ELR (cell line): ENCODE measurements at regions not wholly inside any gene's neighbourhood (a gene's known extent, or its start where the extent isn't known, plus 50 kb on each side); places are given as distances from the start of the nearest gene placed in this dataset.

Experiments
- DNase-seq: peaks from one replicate; pipeline ENCODE4 v3.0.0-alpha.2; 2015; ENCODE audit warnings: low read depth

DNA sequence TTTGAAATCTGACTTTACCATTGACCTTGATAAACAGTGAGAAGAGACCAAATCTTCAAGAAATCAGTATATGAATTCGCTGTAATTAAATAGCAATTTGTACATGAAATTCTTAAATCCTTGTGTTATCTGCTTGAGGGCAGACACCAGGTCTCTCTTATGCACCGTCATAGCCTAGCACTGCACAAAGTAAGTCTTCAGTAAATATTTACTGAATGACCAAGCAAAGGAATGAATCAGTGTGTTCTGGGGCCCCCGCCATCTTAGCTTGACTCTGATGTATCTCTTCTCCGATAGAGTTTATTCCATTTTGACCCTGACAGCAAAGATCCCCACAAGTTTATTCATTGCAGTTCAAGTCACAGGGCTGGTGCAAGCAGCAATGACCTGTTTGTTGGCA lies 328.0 kb downstream of the TMEM114 start:
- no peak for DNase-seq

DNA sequence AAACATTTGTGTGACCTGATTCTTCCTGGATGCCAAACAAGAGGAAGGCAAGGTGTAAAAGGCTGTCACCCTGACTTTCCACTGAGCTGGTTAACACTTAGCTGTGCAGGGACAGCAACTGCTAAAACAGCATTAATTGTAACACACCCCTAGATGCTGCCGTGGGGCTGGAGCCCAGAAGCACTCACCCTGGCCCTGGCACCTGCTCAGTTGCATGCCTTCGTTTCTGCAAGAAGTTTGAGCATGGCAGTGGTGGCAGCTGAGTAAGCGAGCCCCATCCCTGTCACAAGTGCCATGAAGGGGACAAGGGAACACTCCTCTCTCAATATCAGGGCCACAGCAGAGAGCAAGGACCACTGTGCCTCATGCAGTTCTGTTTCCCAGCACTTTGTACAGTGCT lies 330.2 kb downstream of the TMEM114 start:
- DNase-seq, result no peak

DNA sequence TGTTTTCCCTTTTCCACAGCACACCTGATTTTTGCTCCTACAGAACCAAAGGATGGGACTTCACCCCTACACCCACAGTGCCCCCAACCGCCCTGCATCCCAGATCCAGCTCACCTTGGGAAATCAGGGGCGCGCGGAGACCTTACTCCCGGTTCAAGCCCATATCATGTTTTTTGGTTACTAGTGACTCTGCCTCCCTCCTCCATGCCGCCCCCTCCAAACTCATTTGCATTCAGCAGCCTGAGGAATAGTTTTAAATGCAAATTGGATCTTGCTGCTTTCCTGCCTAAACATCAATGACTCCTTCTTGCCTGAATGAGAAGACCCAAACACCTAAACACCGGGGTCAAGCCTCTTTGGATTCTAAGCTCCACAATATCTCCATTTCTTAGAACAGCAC lies 331.8 kb downstream of the TMEM114 start:
- no peak for DNase-seq

DNA sequence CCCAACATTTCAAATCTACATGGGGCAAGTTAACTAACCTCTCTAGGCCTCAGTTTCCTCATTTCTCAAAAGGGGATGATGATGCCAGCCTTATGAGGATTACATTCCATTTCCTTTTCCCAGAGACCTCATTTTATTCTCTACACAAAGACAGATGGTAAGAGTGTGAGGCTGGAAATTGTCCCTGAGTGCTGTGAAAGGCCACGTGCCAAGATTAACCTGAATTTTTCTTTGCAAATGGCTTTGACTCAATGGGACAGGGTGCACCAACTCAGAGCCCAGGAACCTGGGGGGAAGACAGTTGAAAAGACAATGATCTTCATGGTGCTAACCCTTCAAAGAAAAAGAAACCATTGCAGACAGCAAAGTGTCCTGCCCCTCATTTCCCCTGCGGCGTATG lies 332.8 kb downstream of the TMEM114 start:
- no peak for DNase-seq

DNA sequence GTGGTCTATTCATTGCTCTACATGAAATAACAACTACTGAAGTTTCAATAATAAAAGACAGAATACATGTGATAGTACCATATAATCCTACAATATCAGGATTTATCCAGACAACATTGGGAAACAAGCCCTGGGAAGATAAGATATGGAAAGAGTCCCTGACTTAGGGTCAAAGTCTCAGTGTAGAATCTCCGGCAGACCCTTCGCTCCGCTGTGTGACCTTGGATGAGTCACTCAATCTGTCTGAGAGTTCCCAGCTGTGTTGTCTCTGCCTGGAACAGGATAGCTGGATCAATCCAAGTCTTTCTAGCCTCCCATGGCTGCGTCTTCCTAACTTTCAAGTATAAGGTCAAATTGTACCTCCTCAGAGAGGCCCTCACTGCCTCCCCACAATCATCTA lies 335.9 kb downstream of the TMEM114 start:
- DNase-seq, result no peak

DNA sequence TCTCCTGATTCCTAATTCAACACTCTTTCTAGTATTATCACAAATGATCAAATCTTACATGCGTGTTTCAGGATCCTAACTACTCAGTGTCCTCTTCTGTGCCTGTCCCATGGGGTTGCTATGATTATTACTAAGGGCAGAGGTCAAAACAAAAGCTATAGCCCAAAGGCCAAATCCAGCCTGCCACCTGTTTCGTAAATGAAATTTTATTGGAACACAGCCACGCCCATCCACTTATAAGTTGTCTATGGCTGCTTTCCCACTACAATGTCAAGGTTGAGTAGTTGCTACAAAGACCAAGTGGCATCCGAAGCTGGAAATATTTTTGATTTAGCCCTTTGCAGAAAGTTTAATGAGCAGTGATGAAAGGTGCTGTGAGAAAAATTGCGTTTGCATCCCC lies 336.6 kb downstream of the TMEM114 start:
- DNase-seq, result no peak

DNA sequence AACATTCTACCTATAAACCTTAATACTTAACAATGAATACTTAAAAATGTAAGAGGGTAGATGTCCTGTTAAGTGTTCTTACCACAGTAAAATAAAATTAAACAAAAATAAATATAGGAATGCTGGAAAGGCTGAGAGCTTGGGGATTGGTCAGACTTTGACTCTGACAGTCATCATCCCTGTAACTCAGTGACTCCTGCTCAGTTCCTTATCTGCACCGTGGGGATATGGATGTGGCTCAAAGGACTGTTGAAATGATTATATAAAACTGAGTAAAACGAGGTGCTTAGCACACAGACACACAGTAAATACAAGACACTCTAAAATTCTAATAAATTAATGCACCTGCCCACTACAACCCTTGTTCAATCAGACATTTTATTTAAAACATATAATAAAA lies 338.6 kb downstream of the TMEM114 start:
- no peak for DNase-seq

DNA sequence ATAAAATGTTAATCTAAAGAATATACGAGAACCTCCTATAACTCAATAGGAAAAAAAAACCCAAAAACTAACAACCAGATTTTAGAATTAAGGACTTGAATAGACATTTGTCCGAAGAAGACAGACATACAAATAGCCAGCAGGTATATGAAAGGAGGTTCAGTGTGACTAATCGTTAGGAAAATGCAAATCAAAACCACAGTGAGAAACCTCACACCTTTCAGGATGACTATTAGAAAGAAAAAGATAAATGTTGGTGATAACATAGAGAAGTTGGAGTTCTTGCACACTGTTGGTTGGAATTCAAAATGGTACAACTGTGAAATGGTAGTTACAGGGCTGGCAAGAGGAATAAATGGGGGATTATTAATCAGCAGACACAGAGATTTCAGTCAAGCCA lies 339.0 kb downstream of the TMEM114 start:
- DNase-seq, result no peak

DNA sequence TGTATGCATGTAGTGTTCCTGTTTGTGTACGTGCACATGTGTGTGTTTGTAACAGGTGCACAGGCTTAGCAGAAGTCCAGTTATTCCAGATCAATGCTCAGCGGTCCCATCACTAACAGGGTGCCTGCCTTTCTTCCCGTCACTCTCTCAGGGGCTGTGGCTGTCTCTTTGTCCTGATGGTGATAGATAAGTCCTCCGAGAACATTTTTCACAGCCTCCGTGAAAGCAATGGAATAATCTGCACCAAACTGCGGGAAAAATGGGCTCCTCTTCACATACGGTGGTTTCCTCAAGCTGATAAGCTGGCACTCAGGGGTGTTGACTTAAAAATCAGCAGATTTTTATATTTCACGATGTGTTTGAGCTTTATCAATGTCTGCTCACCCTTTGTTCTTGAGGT lies 342.3 kb downstream of the TMEM114 start:
- no peak for DNase-seq

DNA sequence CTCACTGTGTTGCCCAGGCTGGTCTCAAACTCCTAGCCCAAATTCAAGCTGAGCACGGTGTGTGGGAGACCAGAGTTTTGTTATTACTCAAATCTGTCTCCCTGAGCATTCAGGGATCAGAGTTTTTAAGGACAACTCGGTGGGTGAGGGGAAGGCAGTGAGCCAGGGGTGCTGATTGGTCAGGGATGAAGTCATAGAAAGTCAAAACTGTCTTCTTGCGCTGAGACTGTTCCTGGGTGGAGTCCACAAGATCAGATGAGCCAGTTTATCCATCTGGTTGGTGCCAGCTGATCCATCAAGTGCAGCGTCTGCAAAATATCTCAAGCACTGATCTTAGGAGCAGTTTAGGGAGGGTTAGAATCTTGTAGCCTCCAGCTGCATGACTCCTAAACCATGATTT lies 346.3 kb downstream of the TMEM114 start:
- DNase-seq, result no peak

DNA sequence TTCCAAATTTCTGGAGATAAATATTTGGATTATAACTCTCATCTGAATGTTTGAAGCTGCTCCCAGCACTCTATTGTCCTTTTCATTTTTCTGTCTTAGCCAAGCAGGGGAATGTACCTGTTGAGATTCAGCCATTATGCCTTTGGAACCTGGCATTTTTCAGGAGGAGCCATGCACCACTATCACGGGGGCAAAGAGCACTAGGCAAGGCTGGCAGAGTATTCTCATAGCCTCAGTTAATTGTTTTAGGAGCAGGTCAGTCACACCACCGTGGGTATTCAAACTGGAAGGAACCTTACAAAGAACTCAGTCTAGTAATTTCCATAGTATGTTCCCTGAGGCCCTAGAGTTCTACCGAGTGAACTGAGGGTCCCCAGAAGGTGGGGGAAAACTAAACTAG lies 348.9 kb downstream of the TMEM114 start:
- no peak for DNase-seq

DNA sequence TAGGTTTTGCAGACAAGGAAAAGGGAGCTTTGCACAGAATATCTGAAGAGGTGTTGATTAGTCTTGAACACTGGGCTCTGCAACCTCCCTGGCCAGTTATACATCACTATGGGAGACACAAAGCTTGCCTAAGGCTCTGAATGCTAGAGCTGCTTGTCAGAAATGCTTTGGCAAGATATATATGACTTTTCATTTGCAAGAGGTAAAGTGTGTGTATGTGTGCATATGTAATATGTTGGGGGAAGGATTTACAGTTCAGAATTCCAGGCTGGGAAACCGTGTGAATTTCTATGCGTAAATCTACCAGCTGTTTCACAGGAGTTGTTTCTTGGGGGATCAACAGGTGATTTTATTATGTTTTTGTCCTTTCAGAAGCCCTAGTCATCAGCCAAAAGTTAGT lies 350.9 kb downstream of the TMEM114 start:
- no peak for DNase-seq

DNA sequence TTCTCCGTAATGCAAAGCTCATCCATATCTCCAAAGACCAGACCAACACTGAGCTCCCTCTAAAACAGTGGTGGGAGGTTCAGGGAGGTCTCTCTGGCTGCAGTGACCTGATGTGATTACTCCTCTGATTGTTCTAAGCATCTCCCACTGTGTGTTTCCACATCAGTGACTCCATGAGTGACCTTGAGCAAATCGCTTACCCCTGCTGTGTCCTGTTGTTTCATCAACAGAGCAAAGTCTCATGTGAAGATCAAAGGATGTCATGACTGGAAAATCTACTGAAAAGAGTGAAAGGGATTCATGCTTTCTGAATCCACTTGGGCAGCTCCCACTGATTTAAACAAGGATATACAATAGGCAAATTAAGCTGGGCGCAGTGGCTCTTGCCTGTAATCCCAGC lies 352.9 kb downstream of the TMEM114 start:
- DNase-seq, result no peak

DNA sequence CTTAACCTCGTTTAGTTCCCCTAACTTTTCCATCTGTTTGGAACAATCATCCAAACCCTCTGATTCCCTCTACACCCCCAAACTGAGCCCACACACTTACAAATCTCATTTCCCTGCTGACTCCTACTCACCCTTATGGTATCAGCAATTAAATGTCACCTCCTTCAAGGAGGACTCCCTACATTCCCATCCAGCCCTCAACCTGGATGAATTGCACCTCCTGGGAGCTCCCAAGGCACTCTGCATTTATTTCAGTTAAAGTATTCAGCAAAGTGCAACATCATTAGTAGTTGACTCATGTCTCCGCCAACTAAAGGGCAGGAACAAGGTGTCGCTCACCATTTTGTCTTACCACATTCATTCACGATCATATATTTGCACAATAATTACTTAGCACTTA lies 353.5 kb downstream of the TMEM114 start:
- DNase-seq, result no peak

DNA sequence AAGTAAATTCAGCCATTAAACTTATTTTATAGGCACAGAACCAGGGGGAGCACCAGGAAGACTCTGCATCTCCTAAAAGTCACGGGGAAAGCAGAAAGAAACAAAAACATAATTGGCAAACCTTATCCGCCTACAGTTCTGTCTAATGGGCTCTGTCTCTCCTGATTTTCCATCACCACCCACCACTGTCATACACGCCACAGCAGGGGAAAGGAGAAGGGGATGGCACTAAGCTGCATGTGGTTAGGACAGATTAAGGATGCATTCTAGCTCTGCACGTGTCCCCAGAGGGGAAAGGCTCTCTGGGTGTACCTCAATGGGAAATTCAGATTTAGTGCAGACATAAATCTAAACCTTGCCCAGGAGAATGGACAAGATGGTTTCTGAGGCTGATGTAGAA lies 359.8 kb downstream of the TMEM114 start:
- DNase-seq, result no peak

DNA sequence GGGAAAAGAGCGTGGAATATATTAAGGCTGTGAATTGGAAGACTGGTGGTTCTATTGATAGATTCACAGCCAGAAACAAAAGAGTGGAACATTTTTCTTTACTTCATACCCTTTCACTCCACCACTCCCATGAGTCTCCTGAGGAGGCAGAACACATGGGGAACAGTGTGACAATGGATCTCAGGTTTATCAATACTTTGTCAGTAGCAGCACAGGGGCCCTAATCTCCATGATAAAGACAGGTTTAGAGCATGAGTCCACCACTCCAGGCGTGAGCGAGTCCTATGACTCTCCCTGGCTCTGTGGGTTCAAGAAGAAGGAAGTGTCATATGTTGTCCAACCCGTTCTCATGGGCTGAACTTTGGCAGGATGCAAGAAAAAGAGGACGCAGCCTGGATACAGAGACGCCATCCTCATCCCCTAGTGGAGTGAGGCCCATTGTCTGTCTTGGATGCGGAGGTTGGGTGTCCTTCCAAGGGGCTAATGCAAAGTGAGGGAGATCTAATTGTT lies 361.2 kb downstream of the TMEM114 start:
- no peak for DNase-seq

DNA sequence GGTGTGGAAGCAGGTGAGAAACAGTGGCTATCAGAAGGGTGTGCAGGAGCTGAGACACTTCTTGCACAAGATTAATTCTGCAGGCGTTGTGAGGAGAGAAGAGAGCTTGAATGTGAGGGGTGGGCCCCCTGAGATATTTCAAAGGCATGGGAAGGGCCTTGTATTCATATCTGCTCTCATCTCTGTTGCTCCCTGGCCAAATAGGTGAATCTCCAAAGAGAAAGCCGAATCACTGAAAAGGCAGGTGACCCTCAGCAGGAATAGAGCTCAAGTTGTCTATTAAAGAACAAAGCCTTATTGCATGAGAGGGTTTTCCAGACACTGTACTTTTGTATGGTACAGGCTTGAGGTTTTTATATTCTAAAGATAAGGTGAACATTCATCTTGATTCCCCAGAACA lies 373.1 kb downstream of the TMEM114 start:
- DNase-seq, result no peak

DNA sequence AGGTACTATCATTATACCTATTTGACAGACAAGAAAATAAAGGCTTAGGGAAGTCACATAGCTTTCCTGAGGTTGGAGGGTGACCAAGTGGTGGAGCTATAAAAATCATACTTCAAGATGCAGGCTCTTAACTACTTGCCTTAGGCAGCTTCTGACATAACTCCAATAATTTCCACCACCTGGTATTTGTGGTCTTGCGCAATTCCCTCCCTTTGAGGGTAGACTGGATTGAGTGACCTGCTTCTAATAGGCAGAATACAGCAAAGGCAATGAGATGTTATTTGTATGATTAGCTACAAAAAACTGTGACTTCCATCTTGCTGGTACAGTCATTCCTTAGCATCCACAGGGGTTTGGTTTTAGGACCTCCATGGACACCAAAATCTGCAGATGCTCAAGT lies 385.5 kb downstream of the TMEM114 start:
- DNase-seq, result no peak

DNA sequence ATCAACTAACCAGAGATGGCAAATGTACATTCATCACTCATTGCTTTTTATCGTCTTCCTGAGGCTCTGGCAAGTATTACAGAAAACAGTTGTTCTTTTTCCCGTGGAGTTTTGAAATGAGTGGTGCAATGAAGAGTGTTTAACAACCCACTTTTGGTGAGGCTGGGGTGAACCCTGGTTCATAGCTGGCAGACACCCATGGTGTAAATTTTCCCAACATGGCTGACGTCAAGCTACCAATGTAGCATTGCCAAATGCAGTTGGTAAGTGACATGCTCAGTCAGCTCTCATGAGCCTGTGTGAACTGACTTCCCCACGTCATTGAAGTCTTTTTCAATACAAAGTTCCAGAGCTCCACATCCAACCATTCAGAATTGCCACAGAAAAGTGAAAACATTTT lies 386.2 kb downstream of the TMEM114 start:
- no peak for DNase-seq

DNA sequence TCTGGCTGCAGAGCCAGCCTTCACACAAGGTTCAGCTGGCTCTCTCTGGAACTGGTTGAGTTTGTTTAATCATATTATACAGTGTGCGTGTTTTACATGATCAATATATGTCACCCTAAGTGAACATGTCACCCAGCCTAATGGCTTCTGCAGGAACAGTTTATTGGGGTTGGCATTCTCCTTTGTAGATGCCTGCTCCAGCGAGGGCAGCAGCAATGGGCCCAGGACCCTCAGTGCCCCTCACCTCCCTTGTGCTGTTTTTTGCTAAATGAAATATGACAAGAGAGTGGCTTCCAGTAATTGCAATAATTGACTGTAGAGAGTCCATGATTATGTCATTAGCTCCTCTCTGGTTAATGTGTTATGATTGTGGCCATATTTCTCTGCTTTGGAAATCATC lies 387.2 kb downstream of the TMEM114 start:
- DNase-seq, result no peak

DNA sequence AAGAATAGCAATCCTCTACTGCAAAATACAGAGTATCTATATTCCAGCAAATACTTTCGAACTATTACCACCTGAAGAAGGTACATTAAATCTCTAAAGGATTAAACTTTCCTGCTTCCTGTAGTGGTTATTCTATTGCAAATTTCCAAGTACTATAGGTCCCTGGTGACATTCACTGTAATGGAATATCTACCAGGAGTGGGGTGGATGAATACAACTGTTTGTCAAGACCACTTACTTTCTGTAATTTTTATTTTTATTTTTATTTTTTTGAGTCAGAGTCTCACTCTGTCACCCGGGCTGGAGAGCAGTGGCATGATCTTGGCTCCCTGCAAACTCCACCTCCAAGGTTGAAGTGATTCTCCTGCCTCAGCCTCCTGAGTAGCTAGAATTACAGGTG lies 389.5 kb downstream of the TMEM114 start:
- no peak for DNase-seq

DNA sequence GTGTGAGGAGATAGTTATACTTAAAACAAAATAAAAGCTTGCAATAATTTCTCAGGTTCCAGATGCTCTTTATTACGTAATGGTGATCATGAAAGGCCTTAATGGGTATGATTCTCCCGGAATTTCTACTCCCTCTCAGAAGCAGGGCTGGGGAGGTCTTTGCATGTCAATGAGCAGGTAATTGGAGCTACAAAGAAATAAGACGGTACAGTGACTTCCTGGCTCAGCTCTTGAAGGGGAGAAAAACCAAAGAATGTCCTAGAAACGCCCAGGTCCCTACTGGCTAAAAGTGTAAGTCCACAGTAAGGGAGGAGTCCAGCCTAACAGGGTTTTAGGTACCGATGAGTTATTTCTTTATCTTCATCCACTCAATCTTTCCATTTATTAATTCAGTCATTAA lies 390.9 kb downstream of the TMEM114 start:
- DNase-seq, result no peak

DNA sequence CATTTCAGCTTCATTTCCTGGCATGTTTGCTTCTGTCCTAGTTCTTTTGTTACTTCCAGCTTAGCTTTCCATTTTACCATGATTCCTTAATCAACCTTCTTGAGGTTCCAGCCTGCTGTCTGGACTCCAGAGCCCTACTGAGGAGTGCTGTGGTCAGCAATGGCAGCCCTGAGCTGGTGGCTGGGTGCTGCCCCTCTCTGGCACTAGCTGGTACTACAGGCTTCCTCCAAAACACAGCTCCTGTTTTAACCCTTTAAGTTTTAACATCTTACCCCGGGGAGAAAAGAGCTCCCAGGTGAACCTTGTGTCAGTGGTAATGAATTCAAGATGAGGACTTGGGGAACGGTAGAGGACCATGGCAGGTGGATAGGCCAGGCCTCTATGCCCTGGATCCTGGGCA lies 395.5 kb downstream of the TMEM114 start:
- no peak for DNase-seq

DNA sequence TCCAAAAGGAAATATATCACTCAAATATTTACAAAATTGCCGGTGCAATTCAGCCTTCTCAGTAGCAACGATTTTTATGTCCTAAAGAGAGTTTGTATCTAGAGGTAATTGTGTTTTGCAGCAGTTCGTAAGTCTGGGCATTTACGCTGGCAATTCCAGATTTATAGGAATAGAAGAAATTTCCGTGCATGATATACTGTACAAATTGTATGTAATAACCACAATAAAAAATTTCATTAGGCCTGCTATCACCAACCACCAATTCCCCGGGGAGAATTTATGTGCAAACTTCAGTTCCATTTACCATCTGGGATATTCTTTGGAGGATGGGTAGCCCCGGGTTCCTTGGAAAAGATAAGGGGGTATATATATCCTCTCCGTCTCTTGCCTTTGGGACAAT lies 401.5 kb downstream of the TMEM114 start:
- DNase-seq, result no peak

DNA sequence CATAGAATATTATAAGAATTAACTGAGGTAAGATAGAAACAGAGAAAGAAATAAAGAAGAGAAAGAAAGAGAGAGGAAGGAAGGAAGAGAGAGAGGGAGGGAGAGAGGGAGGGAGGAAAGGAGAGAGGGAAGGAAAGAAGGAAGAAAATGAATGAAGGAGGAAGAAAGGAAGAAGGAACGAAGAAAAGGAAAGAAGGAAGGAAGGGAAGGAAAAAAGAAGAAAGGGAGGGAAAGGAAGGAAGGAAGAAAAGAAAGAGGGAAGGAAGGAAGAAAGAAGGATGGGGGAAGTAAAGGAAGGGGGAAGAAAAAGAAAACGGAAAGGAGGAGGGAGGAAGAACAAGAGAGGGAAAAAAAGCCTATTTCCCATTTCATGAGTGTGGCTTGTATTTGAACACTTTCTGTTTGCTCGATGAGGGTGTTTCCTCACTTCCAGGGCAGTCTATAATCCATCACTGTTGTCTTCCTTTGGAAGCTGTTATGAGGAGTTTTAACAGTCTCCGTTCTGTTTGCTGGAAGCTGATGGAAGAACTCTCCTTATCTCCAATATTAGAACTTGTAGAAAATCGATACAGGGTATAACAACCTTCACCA lies 402.4 kb downstream of the TMEM114 start:
- no peak for DNase-seq
